K562 (cell line): ENCODE measurements at regions not wholly inside any gene's neighbourhood (a gene's known extent, or its start where the extent isn't known, plus 50 kb on each side); places are given as distances from the start of the nearest gene placed in this dataset.

Experiments
- EP400 ChIP-seq: fragments of 450-650 bp; IDR thresholded peaks from 2 replicates; pipeline ENCODE4 v1.6.1; 2017; ENCODE audit warnings: antibody characterized with exemption, mild to moderate bottlenecking, moderate library complexity
- FOSL1 ChIP-seq: fragments of 200-800 bp; sonication (Bioruptor generic); conservative IDR thresholded peaks from 2 replicates; pipeline ENCODE4 v1.6.1; 2016; ENCODE audit warnings: missing genetic modification characterization, missing compliant biosample characterization
- HDAC1 ChIP-seq, 2 experiments: fragments of 450-650 bp; IDR thresholded peaks; 2 replicates each; pipeline ENCODE4 v1.6.1; 2016 to 2017; ENCODE audit warnings: inconsistent platforms in 1 of 2, mild to moderate bottlenecking in 1 of 2, moderate library complexity in 1 of 2
- JUND ChIP-seq, 2 experiments: IDR thresholded peaks; 2 replicates in 1 of 2; 3 replicates in 1 of 2; pipeline ENCODE4 v1.6.1; 2011; ENCODE audit warnings: borderline replicate concordance in 2 of 2, low read depth in 2 of 2, low read length in 2 of 2, improper control_type of control experiment in 1 of 2, missing biosample characterization in 1 of 2, missing genetic modification characterization in 1 of 2, missing genetic modification reagents in 1 of 2
- MED1 ChIP-seq: sonication (generic); formaldehyde crosslinking; IDR thresholded peaks from 2 replicates; pipeline ENCODE4 v1.8.1; 2023; ENCODE audit warnings: missing genetic modification reagents, borderline replicate concordance
- NFXL1 ChIP-seq: fragments of 450-650 bp; formaldehyde crosslinking; IDR thresholded peaks from 2 replicates; pipeline ENCODE4 v1.4.0; 2021; ENCODE audit warnings: mild to moderate bottlenecking
- OTX1 ChIP-seq: fragments of 450-650 bp; formaldehyde crosslinking; IDR thresholded peaks from 2 replicates; pipeline ENCODE4 v1.4.0; 2022; ENCODE audit warnings: mild to moderate bottlenecking
- POU5F1 ChIP-seq: fragments of 150-350 bp; IDR thresholded peaks from 2 replicates; pipeline ENCODE4 v1.6.1; 2014; ENCODE audit warnings: borderline replicate concordance, low read length, low read depth, mild to moderate bottlenecking; ENCODE audit not compliant: partially characterized antibody
- RBFOX2 ChIP-seq: fragments of 200-400 bp; formaldehyde crosslinking; IDR thresholded peaks from 2 replicates; pipeline ENCODE4 v1.6.1; 2017; ENCODE audit warnings: low read depth, mild to moderate bottlenecking, low read length, moderate library complexity
- RNF2 ChIP-seq: sonication (generic); IDR thresholded peaks from 2 replicates; pipeline ENCODE4 v1.6.1; 2016
- SMAD4 ChIP-seq: fragments of 250-450 bp; sonication (Bioruptor Pico); conservative IDR thresholded peaks from 2 replicates; pipeline ENCODE4 v1.8.0; 2021; ENCODE audit warnings: inconsistent platforms, mild to moderate bottlenecking, moderate library complexity
- STAG1 ChIP-seq: sonication (generic); formaldehyde crosslinking; IDR thresholded peaks from 2 replicates; pipeline ENCODE4 v1.5.0; 2020; ENCODE audit warnings: missing genetic modification reagents, borderline replicate concordance
- ZNF384 ChIP-seq: IDR thresholded peaks from 2 replicates; pipeline ENCODE4 v1.6.1; 2012; ENCODE audit warnings: low read depth, low read length, improper control_type of control experiment
- ZNF561 ChIP-seq: fragments of 450-650 bp; formaldehyde crosslinking; conservative IDR thresholded peaks from 2 replicates; pipeline ENCODE4 v1.4.0; 2020; ENCODE audit warnings: mild to moderate bottlenecking, moderate library complexity
- ZNF668 ChIP-seq: fragments of 250-450 bp; sonication (Bioruptor Pico); IDR thresholded peaks from 2 replicates; pipeline ENCODE4 v1.8.0; 2022; ENCODE audit warnings: mild to moderate bottlenecking, inconsistent platforms
- ZSCAN32 ChIP-seq: fragments of 450-650 bp; formaldehyde crosslinking; IDR thresholded peaks from 2 replicates; pipeline ENCODE4 v1.4.0; 2020; ENCODE audit warnings: mild to moderate bottlenecking, moderate library complexity
- ZZZ3 ChIP-seq: fragments of 450-650 bp; IDR thresholded peaks from 2 replicates; pipeline ENCODE4 v1.6.1; 2016; ENCODE audit warnings: antibody characterized with exemption, mild to moderate bottlenecking, moderate library complexity
- TF ChIP-seq, protein P1 (sequence below): IDR thresholded peaks from 3 replicates; pipeline ENCODE4 v1.6.1; 2011; ENCODE audit warnings: borderline replicate concordance, mild to moderate bottlenecking; ENCODE audit not compliant: insufficient read length, insufficient read depth
- TF ChIP-seq, protein P2 (sequence below): sonication (generic); formaldehyde crosslinking; IDR thresholded peaks from 2 replicates; pipeline ENCODE4 v1.8.1; 2023; ENCODE audit warnings: mild to moderate bottlenecking, missing genetic modification reagents
- TF ChIP-seq, protein P3 (sequence below): sonication (generic); formaldehyde crosslinking; IDR thresholded peaks from 2 replicates; pipeline ENCODE4 v1.8.0; 2022; ENCODE audit warnings: mild to moderate bottlenecking, missing genetic modification reagents
- TF ChIP-seq, protein P4 (sequence below): fragments of 450-650 bp; IDR thresholded peaks from 2 replicates; pipeline ENCODE4 v1.7.1; 2018; ENCODE audit warnings: mild to moderate bottlenecking, low read depth; ENCODE audit not compliant: partially characterized antibody

DNA sequence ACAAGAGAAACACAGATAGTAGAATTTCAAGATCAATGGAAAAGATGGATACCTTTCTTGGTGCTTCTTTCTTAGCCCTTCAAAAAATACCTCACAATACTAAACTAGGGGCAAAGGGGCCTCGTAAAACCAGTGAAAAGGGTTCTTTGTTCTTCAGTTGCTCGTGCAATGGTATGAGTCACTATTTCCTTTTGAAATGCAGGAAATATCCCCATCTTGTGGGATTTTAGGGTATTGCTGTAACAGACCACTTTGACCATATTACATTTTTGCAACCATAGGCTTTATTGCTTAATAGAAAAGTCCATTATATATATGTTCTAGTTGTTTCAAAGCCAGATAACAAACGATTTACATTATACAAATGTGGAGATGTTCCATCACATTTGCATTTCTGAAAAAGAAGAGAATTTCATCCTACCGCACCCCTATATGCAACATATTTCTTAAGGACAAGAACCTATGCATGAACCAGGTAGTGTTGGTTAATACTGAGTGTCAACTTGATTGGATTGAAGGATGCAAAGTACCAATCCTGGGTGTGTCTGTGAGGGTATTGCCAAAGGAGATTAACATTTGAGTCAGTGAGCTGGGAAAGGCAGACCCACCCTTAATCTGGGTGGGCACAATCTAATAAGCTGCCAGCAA, 88.6 kb upstream of the PKN2 start (continued):
- TF ChIP-seq JUND (IDR thresholded peaks at IDR 0.05; ENCODE audit: borderline replicate concordance, low read depth, low read length) (peak; percentile 88), JUND (tag; IDR thresholded peaks at IDR 0.05; ENCODE audit: borderline replicate concordance, low read depth, low read length) (peak; percentile 95), RNF2 (no peak), ZNF384 (no peak), STAG1 (CRISPR knock-in tag) (no peak), SMAD4 (CRISPR knock-in tag) (no peak), NFXL1 (CRISPR knock-in tag) (no peak), OTX1 (CRISPR knock-in tag) (no peak), MED1 (CRISPR knock-in tag) (no peak), HDAC1 (IDR thresholded peaks at IDR 0.05) (no peak), FOSL1 (peak; percentile 74), ZNF561 (CRISPR knock-in tag) (no peak), POU5F1 (no peak), RBFOX2 (no peak), ZZZ3 (no peak), ZSCAN32 (CRISPR knock-in tag) (no peak), EP400 (no peak), ZNF668 (CRISPR knock-in tag) (no peak)
- TF ChIP-seq, protein P1, sequence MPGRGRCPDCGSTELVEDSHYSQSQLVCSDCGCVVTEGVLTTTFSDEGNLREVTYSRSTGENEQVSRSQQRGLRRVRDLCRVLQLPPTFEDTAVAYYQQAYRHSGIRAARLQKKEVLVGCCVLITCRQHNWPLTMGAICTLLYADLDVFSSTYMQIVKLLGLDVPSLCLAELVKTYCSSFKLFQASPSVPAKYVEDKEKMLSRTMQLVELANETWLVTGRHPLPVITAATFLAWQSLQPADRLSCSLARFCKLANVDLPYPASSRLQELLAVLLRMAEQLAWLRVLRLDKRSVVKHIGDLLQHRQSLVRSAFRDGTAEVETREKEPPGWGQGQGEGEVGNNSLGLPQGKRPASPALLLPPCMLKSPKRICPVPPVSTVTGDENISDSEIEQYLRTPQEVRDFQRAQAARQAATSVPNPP = no peak
- TF ChIP-seq, protein P2, sequence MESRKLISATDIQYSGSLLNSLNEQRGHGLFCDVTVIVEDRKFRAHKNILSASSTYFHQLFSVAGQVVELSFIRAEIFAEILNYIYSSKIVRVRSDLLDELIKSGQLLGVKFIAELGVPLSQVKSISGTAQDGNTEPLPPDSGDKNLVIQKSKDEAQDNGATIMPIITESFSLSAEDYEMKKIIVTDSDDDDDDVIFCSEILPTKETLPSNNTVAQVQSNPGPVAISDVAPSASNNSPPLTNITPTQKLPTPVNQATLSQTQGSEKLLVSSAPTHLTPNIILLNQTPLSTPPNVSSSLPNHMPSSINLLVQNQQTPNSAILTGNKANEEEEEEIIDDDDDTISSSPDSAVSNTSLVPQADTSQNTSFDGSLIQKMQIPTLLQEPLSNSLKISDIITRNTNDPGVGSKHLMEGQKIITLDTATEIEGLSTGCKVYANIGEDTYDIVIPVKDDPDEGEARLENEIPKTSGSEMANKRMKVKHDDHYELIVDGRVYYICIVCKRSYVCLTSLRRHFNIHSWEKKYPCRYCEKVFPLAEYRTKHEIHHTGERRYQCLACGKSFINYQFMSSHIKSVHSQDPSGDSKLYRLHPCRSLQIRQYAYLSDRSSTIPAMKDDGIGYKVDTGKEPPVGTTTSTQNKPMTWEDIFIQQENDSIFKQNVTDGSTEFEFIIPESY (CRISPR knock-in tag) = no peak
- TF ChIP-seq, protein P3, sequence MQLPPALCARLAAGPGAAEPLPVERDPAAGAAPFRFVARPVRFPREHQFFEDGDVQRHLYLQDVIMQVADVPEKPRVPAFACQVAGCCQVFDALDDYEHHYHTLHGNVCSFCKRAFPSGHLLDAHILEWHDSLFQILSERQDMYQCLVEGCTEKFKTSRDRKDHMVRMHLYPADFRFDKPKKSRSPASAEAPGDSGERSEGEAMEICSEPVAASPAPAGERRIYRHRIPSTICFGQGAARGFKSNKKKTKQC = no peak
- TF ChIP-seq, protein P4, sequence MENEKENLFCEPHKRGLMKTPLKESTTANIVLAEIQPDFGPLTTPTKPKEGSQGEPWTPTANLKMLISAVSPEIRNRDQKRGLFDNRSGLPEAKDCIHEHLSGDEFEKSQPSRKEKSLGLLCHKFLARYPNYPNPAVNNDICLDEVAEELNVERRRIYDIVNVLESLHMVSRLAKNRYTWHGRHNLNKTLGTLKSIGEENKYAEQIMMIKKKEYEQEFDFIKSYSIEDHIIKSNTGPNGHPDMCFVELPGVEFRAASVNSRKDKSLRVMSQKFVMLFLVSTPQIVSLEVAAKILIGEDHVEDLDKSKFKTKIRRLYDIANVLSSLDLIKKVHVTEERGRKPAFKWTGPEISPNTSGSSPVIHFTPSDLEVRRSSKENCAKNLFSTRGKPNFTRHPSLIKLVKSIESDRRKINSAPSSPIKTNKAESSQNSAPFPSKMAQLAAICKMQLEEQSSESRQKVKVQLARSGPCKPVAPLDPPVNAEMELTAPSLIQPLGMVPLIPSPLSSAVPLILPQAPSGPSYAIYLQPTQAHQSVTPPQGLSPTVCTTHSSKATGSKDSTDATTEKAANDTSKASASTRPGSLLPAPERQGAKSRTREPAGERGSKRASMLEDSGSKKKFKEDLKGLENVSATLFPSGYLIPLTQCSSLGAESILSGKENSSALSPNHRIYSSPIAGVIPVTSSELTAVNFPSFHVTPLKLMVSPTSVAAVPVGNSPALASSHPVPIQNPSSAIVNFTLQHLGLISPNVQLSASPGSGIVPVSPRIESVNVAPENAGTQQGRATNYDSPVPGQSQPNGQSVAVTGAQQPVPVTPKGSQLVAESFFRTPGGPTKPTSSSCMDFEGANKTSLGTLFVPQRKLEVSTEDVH = no peak
